HG02759 (cell line): ENCODE measurements at regions not wholly inside any gene's neighbourhood (a gene's known extent, or its start where the extent isn't known, plus 50 kb on each side); places are given as distances from the start of the nearest gene placed in this dataset.
"Not testable (repeated sequence)": the region's sequence is repeated elsewhere in the genome, so short reads cannot be mapped to it uniquely, and the experiment has no call there.

Source experiments
- ATAC-seq: cut with Tn5 transposase; IDR thresholded peaks from one replicate; pipeline ENCODE4 v1.9.1; 2021; ENCODE audit warnings: mild to moderate bottlenecking, moderate library complexity; ENCODE audit not compliant: unreplicated experiment

DNA sequence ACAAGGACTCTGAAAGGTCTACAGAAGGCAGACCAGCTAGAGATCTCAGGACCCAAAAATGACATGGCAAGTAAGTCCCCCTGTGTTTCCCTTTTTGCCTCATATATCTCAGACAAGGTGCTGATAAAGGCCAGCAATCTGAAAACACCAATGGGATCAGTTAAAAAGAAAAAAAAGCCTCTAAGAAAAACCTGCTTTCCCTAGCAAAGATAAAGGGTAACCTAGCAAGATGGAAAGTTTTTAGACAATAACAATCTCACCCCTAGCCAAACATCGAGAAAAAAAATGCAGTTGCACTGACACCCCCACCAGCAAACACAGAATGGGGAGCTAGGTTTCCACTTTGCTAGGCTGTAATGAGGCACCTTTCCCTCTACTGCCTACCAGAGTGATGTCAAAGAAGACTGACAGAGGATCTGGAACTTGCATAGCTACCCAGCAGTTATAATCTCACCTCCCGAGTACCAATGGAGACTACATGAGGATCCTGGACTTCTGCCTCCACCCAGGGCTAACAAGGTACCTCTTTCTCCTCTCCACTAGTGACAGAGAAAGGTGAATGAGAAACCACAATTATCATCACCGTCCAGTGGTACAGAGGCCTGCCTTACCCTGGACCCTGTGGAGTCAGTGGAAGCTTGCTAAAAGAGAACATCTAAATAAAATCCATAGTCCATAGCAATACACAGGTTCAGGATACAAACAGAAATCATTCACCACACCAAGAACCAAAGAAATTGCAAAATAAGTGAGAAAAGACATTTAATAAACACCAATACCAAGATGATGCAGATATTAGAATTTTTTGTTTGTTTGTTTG is 240.8 kb downstream of the ARHGAP12 start:
- no peak for ATAC-seq

- no peak for ATAC-seq
Measured at GRCh38 chr10:31686599-31686998, 242.0 kb downstream of the ARHGAP12 start.

- no peak for ATAC-seq
Measured at GRCh38 chr10:31683682-31684081, 244.9 kb downstream of the ARHGAP12 start.

- ATAC-seq, result no peak
Measured at GRCh38 chr10:31679936-31680335, 248.7 kb downstream of the ARHGAP12 start.

DNA sequence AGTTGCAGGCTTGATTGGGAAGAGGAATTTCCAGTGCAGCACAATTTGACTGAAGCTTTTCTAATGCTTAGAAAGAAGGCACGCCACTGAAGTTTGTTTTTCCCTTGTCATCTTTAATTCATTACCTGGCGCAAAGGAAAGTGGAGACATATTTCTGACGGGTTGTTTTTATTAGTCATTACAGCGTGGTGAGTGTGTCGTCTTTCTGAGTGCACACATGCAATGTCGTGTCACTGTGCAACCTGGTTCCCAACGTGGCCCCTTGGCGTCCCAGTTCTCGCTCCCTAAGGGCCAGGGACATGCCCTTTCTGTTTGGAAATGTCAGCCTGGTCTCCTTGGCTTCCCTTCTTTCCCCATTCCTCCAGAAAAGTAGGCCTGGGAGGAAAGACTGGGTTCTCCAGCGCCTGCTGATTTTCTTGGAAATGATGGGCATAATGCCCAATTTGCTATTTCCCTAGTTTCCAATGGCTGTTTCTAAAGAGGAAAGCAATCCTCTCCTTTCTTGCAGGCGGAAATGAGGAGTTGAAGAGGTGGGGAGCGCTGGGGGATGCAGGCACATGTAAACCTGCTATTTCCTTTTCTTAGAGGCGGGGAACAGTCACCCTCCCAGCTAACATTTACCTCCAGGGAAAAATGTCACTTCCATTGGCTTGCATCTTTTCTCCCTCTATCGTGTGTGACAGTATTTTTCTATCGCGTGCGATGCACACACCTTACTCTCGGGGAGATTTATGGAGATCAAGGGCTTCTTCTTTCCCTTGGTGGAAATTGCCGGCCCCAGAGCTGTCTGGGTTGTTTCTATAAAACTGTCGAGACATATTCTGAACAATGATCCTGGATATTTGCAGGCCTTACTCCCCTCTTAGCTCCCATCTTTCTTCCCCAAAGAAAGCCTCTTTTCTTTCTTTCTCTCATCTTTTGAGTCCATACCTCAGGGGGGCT is 249.8 kb downstream of the ARHGAP12 start:
- no peak for ATAC-seq

DNA sequence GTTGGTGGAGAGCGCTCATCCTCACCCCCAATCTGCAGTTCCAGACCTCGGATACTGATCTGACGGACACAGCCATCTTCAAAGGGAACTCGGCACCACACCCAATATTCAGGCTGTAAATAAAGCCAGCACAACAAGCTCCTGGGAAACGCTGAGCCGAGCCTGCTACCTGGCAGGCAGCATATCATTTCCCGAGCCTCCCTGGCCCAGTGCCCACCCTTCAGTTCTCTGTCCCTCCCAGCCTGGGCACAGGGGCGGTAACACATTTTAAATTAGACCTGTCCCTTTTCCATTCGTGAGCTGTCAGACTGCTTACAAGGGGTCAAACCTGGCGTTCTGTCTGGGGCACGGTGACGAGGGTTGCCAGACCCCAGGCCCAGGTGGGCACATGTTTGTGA is 250.5 kb downstream of the ARHGAP12 start:
- ATAC-seq, result no peak

DNA sequence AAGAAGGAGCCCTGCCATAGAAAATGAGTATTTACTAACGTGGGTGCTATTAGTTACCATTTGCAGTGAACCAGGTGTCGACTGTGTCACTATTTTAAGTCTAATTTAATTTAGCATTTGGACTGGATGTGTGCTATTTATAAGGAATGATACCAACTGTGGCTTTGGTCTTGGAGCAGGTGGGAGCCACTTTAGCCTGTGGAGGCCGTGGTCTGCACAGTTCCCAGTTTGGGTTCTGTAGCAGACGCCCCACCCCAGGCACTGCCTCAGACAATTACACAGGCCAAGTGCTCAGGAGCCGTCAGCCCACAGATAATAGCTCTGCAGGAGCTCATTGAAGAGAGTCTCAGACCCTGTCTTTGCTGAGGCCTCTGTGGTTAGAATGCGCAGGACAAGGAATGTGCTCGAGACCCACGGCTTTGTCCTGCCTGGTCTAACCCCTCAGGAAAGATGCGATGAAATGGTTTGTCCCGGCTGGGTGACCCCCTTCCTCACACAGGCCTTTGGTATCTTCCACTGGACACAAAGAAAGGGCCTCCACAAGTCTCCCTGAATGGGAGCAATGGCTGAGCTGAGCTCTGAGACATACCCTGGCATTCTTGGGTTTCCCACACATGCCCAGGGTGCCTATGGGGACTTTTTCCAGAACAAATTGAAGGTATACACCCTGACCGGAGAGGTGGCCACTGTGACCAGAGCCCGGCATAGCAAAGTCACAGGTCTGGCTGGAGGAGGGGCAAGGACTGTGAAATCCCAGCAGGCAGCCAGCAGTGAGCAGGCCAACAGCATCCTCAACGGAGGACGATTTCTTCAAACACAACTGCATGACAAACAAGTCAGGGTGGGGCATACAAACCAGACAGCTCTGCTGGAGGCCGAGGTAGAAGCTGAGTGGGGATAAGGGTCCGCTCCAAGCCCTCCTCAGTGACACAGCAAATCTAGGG is 251.2 kb downstream of the ARHGAP12 start:
- no peak for ATAC-seq

DNA sequence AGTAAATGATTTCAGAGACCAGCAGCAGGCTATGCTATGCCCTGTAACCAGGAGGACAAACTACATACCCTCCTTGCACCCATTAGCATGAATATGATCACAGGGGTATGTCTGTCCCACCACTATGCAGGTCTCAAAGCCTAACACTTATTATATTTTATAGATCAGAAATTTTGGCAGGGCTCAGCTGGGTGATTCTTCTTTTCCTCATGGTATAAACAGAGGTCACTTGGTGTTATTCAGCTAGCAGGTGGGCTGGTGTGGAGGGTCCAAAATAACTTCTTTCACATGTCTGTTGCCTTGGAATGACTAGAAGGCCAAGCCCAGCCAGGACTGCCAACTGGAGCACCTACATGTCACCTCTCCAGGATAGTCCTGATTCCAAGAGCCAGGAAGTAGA is 252.9 kb downstream of the ARHGAP12 start:
- no peak for ATAC-seq

DNA sequence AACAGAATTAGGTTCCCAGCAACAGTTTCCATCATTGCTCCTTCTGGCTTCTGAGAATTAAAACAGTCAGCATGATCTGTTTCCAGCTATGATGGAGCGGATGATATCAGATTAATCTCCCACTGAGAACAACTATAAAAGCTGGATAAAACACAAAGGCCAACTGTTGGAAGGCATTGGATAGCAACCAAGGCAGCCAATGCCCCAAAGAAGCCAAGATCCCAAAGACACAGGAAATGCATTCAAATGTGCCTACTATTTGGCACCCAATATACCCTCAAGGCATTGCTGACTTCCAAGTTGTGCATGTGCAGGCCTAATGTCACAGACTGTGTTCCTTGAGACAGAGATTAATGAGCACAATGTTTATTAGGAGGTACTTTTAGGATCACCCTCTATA is 259.3 kb downstream of the ARHGAP12 start:
- no peak for ATAC-seq

DNA sequence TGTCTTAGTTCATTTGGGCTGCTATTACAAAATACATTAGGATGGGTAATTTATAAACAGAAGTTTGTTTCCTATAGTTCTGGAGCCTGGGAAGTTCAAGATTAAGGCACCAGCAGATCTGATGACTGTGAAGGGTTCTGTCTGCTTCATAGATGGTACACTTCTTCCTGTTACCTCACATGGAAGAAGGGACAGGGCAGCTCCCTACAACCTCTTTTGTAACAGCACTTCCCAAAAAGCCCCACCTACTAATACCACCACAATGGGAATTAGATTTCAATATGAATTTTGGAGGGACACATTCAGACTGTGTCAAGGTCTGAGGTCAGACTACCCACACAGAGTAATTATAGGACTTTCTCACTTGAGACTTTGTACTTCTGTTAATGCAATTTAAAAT is 260.3 kb downstream of the ARHGAP12 start:
- no peak for ATAC-seq

GRCh38 chr10:31665764-31666279 is 262.8 kb downstream of the ARHGAP12 start:
- not testable (repeated sequence) for ATAC-seq

DNA sequence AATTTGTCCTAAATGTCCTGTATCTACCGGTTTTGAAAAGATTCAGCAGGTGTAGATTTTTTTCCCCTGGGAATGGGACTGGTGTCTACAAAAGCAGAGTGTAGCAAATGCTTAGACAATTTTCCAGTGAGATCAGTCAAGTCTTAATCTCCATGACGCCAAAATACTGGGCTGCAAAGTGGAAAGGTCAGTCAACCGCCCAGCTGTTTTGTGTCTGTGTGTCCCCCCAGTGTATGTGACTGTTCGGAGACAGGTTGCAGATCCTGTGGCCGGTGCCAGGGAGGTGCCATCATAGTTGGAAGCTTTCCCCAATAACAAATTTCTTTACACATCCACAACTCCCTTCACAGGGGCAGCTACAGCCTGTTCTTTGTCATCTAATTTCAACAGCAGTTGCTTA is 263.8 kb downstream of the ARHGAP12 start:
- no peak for ATAC-seq

- not testable (repeated sequence) for ATAC-seq
Measured at GRCh38 chr10:31664071-31664470, 264.6 kb downstream of the ARHGAP12 start.

DNA sequence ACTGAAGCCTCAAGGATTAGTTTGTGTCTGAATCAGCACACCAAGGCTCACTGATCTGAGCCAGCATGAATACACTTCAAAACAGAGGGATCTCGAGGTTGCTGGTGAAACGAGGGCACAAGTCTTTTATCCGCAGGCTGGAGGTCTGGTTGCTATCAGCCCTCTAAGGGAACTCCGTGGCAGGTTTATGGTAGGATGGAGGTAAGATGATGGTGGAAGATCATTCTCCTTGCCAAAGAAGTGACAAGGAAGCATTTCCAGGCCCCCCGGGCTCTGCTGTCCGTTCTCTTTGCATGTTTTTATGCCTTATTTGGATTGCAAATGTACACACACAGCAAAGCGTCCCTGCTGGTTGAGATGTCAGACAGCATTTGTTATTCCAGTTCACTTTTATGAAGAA is 268.3 kb downstream of the ARHGAP12 start:
- no peak for ATAC-seq

- no peak for ATAC-seq
Measured at GRCh38 chr10:31659665-31660064, 269.0 kb downstream of the ARHGAP12 start.

DNA sequence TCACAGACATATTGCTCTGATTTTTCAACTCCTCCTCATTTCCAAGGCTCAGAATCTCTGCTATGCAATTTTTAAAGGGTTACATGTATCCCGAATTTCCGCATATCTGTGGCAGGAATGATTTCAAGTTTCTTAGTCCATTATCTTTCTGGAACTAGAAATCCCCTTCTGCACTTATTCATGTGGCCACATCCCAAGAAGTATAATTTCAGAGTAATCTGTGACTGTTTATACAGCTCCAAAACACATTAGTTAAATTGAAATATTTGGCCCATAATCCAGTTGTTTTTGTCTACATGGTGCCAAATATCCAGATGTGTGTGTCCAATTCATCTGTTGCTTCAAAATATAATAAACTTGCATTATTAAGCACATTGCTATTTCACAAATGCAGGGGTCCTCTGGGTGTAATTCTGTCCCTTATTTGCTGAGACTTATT is 271.2 kb downstream of the ARHGAP12 start:
- no peak for ATAC-seq

DNA sequence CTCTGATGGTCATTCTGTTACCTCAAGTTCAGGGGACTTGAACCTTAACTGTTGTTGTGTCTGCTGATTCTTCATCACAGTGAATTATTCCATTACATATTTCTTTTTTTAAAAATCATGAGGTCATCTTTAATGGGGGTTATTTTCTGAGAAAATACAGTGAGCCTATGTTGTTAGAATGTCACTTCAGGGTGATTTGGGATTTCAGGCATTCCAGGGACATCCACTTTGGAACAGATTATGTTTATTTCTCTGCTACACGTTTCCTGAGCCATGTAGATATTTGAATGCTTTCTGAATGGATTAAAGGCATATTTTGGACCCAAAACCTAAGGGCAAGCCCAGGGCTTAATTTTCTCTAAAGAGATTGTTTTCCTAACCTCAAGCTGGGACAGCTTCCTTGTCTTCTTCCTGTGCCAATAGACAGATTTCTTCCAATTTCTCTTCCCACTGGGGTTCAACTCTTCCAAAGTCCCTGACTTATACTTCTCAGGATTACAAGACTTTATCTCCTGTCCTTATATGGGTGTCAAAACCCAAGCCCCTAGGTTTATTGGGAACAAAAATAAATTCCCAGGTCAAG is 271.7 kb downstream of the ARHGAP12 start:
- ATAC-seq, result no peak

DNA sequence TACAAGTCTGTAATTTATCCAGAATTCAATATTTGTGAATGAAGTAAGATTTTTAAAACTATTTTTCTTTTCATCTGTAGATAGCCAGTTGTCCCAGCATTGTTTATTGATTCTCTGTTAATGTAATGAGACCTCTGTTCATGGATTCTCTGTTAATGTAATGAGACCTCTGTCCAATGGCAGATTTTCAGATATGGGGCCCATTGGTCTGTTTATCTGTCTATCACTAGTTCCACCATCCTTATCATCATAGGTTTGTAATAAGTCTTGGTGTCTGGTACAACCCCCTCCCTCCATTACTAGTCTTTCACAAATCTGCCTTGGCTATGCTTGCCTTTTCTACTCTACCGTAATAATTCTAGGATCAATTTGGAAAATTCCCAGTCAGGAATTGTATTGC is 276.6 kb downstream of the ARHGAP12 start:
- no peak for ATAC-seq

- no peak for ATAC-seq
Measured at GRCh38 chr10:31650010-31650409, 278.6 kb downstream of the ARHGAP12 start.

DNA sequence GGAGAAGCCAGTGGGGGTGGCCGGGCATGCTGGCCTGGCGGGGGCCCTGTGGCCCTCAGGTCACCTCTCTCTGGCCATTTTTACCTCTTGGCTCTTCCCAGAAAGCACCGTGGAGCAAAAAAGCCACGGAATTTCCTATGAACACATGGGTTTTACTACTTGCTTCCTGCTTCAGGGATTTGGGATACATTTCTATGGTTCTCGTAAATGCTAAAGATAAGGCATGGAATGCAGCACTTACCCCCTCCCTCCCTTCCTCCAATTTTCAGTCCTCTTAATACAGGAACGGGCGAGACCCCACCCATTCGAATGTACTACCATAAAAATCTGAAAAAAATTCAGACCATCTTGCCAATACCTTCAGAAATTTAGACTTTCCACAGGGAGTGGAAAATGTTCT is 279.7 kb downstream of the ARHGAP12 start:
- ATAC-seq, result no peak
